Adipocyte (in vitro differentiated cells): ENCODE measurements at regions not wholly inside any gene's neighbourhood (a gene's known extent, or its start where the extent isn't known, plus 50 kb on each side); places are given as distances from the start of the nearest gene placed in this dataset.
A peak's percentile ranks its signal among the peaks of the same experiment; 100 is the strongest.
"Not testable (repeated sequence)": the region's sequence is repeated elsewhere in the genome, so short reads cannot be mapped to it uniquely, and the experiment has no call there.

Source experiments
- DNase-seq: peaks from one replicate; pipeline ENCODE4 v3.0.0-alpha.2; 2015; ENCODE audit warnings: low read depth
- H3K27me3 ChIP-seq: replicated peaks from 2 replicates; pipeline ENCODE4 v1.7.0; 2013; ENCODE audit warnings: mild to moderate bottlenecking, low read length, moderate library complexity; ENCODE audit not compliant: control insufficient read depth, insufficient read depth
- H3K36me3 ChIP-seq: 2 replicates; pipeline ENCODE4 v1.7.0; 2013; ENCODE audit warnings: low read length, mild to moderate bottlenecking, moderate library complexity; ENCODE audit not compliant: control insufficient read depth, insufficient read depth, severe bottlenecking
- H3K4me1 ChIP-seq: 2 replicates; pipeline ENCODE4 v1.7.0; 2013; ENCODE audit warnings: mild to moderate bottlenecking, low read length, moderate library complexity; ENCODE audit not compliant: control insufficient read depth, insufficient read depth
- H3K4me3 ChIP-seq: 2 replicates; pipeline ENCODE4 v1.7.0; 2013; ENCODE audit warnings: mild to moderate bottlenecking, low read length, moderate library complexity
- H3K9ac ChIP-seq: 2 replicates; pipeline ENCODE4 v1.7.0; 2013; ENCODE audit warnings: mild to moderate bottlenecking, low read length, moderate library complexity
- H3K9me3 ChIP-seq: 2 replicates; pipeline ENCODE4 v1.7.0; 2013; ENCODE audit warnings: mild to moderate bottlenecking, low read length, moderate library complexity; ENCODE audit not compliant: control insufficient read depth

DNA sequence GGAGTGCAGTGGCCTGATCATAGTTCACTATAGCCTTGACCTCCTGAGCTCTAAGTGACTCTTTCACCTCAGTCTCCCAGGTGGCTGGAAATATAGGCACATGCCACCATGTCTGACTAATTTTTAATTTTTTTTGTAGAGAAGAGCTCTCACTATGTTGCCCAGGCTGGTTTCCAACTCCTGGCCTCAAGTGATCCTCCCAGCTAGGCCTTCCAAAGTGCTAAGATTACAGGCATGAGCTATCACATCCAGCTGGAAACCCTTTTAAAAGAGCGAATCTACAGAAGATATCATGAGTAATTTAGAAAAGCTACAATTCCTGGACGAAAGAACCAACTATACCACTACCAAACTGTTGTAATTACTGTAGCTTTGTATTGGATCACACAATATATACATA, 394.4 kb upstream of the AUTS2 start:
- no peak overlapping the region for H3K9ac ChIP-seq
- H3K4me3 ChIP-seq: no peak overlapping the region
- no peaks in the 10 kb centered on the region for H3K9me3 ChIP-seq
- H3K4me1 ChIP-seq: peaks cover 2% of the 10 kb centered on the region
- H3K36me3 ChIP-seq: no peaks in the 10 kb centered on the region
- no peaks in the 10 kb centered on the region for H3K27me3 ChIP-seq
- DNase-seq: no peak

DNA sequence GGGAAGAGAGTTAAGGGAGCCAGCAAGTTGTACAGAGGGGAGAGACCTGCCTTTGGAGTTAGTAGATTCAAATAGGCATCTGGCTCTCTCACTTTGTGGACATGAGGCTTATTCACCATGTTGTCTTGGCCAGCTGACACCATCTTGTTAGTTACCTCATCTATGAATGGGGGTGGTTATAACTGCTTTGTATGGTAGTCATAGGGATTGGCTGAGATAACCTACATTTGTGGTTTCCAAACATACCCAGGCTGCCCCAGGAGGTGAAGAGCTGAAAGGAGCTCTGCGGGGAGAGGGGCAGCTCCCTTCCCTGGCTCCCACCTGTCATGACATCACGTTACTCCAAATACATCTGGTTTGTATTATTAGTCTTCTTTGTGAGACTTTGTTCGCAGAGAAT, 393.3 kb upstream of the AUTS2 start:
- no peaks in the 10 kb centered on the region for H3K9me3 ChIP-seq
- no peak overlapping the region for H3K9ac ChIP-seq
- no peak for DNase-seq
- H3K4me1 ChIP-seq: peaks cover 2% of the 10 kb centered on the region
- H3K4me3 ChIP-seq: no peak overlapping the region
- H3K36me3 ChIP-seq: no peaks in the 10 kb centered on the region
- no peaks in the 10 kb centered on the region for H3K27me3 ChIP-seq

GRCh38 chr7:69205581-69205980, 392.7 kb upstream of the AUTS2 start:
- no peak overlapping the region for H3K4me3 ChIP-seq
- DNase-seq: no peak

DNA sequence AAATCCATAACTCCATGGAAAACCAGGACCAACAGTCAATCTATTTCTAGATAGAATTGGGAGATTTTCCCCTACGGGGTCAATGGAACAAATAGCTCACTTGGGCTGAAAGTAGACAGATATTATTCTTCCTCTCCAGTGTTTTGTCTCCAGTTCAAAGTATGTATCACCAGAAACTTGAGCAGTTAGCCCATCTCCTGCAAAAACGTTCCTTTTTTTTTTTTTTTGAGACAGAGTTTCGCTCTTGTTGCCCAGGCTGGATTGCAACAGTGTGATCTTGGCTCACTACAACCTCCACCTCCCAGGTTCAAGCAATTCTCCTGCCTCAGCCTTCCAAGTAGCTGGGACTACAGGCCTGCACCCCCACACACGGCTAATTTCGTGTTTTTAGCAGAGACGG, 390.0 kb upstream of the AUTS2 start:
- DNase-seq: no peak
- Histone ChIP-seq H3K9me3 (no peaks in the 10 kb centered on the region), H3K4me3 (no peak overlapping the region), H3K27me3 (peaks cover 7% of the 10 kb centered on the region), H3K4me1 (peaks cover 2% of the 10 kb centered on the region), H3K9ac (no peak overlapping the region), H3K36me3 (no peaks in the 10 kb centered on the region)

More at GRCh38 chr7:69205581-69205980, 392.7 kb upstream of the AUTS2 start:
- H3K36me3 ChIP-seq: no peaks in the 10 kb centered on the region
- no peak overlapping the region for H3K9ac ChIP-seq
- peaks cover 2% of the 10 kb centered on the region for H3K4me1 ChIP-seq
- H3K9me3 ChIP-seq: no peaks in the 10 kb centered on the region
- H3K27me3 ChIP-seq: no peaks in the 10 kb centered on the region

- Histone ChIP-seq H3K4me1 (peaks cover 2% of the 10 kb centered on the region), H3K9me3 (no peaks in the 10 kb centered on the region), H3K36me3 (no peaks in the 10 kb centered on the region), H3K27me3 (peaks cover 7% of the 10 kb centered on the region), H3K9ac (no peak overlapping the region), H3K4me3 (no peak overlapping the region)
- no peak for DNase-seq
These were observed 389.4 kb upstream of the AUTS2 start for GRCh38 chr7:69208848-69209247.

DNA sequence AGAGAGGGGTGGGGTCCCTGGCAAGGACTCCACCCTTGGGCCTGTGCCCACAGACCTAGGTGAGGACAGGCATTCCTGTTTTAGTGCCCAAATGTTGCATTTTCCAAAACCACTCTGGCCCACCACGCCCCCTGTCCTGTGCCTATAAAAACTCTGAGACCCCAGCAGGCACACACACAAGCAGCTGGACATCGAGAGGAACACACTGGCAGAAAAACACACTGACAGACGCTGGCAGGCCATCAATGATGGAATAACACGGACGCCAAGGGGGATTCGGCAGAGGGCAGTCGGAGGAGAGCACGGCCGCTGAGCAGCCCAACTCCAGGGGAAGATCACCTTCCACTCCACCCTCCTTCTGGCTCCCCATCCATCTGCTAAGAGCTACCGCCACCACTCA, 386.9 kb upstream of the AUTS2 start:
- H3K9ac ChIP-seq: no peak overlapping the region
- DNase-seq: no peak
- H3K4me3 ChIP-seq: no peak overlapping the region
- no peaks in the 10 kb centered on the region for H3K4me1 ChIP-seq
- H3K36me3 ChIP-seq: no peaks in the 10 kb centered on the region
- H3K9me3 ChIP-seq: no peaks in the 10 kb centered on the region
- H3K27me3 ChIP-seq: peaks cover 7% of the 10 kb centered on the region

GRCh38 chr7:69211739-69212138, 386.5 kb upstream of the AUTS2 start:
- Histone ChIP-seq H3K27me3 (peaks cover 7% of the 10 kb centered on the region), H3K4me3 (no peak overlapping the region), H3K4me1 (no peaks in the 10 kb centered on the region), H3K36me3 (no peaks in the 10 kb centered on the region), H3K9ac (no peak overlapping the region), H3K9me3 (no peaks in the 10 kb centered on the region)
- DNase-seq: no peak

GRCh38 chr7:69213878-69214277, 384.4 kb upstream of the AUTS2 start:
- H3K36me3 ChIP-seq: no peaks in the 10 kb centered on the region
- DNase-seq: no peak
- H3K27me3 ChIP-seq: peaks cover 18% of the 10 kb centered on the region
- peaks cover 11% of the 10 kb centered on the region for H3K4me1 ChIP-seq
- no peak overlapping the region for H3K4me3 ChIP-seq
- H3K9me3 ChIP-seq: no peaks in the 10 kb centered on the region
- H3K9ac ChIP-seq: no peak overlapping the region

DNA sequence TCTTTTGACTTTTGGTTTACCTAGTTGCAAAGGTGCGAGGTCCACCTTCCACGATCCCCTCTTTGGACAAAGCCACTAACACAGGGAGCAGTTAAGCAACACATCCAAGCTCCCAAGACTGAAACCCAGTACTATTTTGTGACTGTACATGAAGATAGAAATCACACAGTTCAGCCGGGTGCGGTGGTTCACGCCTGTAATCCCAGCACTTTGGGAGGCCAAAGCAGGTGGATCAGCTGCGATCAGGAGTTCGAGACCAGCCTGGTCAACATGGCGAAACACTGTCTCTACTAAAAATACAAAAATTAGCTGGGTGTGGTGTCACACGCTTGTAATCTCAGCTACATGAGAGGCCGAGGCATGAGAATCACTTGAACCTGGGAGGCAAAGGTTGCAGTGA, 382.8 kb upstream of the AUTS2 start:
- H3K9me3 ChIP-seq, DNase-seq, H3K9ac ChIP-seq, H3K36me3 ChIP-seq, H3K4me3 ChIP-seq: not testable (repeated sequence)
- Histone ChIP-seq H3K27me3 (peaks cover 19% of the 10 kb centered on the region), H3K4me1 (peaks cover 16% of the 10 kb centered on the region)

GRCh38 chr7:69217516-69218350, 380.5 kb upstream of the AUTS2 start:
- peaks cover 16% of the 10 kb centered on the region for H3K4me1 ChIP-seq
- no peak overlapping the region for H3K9ac ChIP-seq
- H3K36me3 ChIP-seq: no peaks in the 10 kb centered on the region
- peak overlapping the region; percentile 50 for H3K4me3 ChIP-seq
- no peaks in the 10 kb centered on the region for H3K9me3 ChIP-seq
- peak; percentile 16 for DNase-seq
- H3K27me3 ChIP-seq: peaks cover 17% of the 10 kb centered on the region

- no peak for DNase-seq
- H3K4me1 ChIP-seq: peaks cover 16% of the 10 kb centered on the region
These were observed 379.7 kb upstream of the AUTS2 start for GRCh38 chr7:69218576-69218975.

GRCh38 chr7:69219381-69219780, 378.9 kb upstream of the AUTS2 start:
- H3K36me3 ChIP-seq: no peaks in the 10 kb centered on the region
- H3K9me3 ChIP-seq: no peaks in the 10 kb centered on the region
- no peak overlapping the region for H3K4me3 ChIP-seq
- H3K27me3 ChIP-seq: peaks cover 17% of the 10 kb centered on the region
- H3K4me1 ChIP-seq: peaks cover 16% of the 10 kb centered on the region
- DNase-seq: no peak
- H3K9ac ChIP-seq: no peak overlapping the region

More at GRCh38 chr7:69218576-69218975, 379.7 kb upstream of the AUTS2 start:
- Histone ChIP-seq H3K9me3 (no peaks in the 10 kb centered on the region), H3K27me3 (peaks cover 17% of the 10 kb centered on the region), H3K9ac (no peak overlapping the region), H3K36me3 (no peaks in the 10 kb centered on the region), H3K4me3 (no peak overlapping the region)
